Thyroid gland (tissue), 4 donors: ENCODE measurements at regions not wholly inside any gene's neighbourhood (a gene's known extent, or its start where the extent isn't known, plus 50 kb on each side); places are given as distances from the start of the nearest gene placed in this dataset.

Experiments used
- DNase-seq, 2 donors: peaks; one replicate each; pipeline ENCODE4 v3.0.0-alpha.2; 2019
- H3K27ac ChIP-seq, 3 donors: fragments of 200-600 bp; sonication (generic); 1 replicate in 2 of 3; 2 replicates in 1 of 3; pipeline ENCODE4 v1.5.1; 2016 to 2019; ENCODE audit warnings: mild to moderate bottlenecking in 1 of 3, moderate library complexity in 1 of 3
- H3K27me3 ChIP-seq: fragments of 200-600 bp; sonication (generic); one replicate; pipeline ENCODE4 v1.5.1; 2019
- H3K36me3 ChIP-seq, 2 donors: fragments of 200-600 bp; sonication (generic); one replicate each; pipeline ENCODE4 v1.5.1; 2016 to 2019
- H3K4me1 ChIP-seq, 2 donors: fragments of 200-600 bp; sonication (generic); one replicate each; pipeline ENCODE4 v1.5.1; 2017 to 2019
- H3K4me3 ChIP-seq, 3 donors: fragments of 200-600 bp; sonication (generic); replicated peaks in 1 of 3; 1 replicate in 2 of 3; 2 replicates in 1 of 3; pipeline ENCODE4 v1.5.1; 2016; ENCODE audit warnings: mild to moderate bottlenecking in 1 of 3
- H3K9me3 ChIP-seq: fragments of 200-600 bp; sonication (generic); one replicate; pipeline ENCODE4 v1.5.1; 2017
- POLR2A ChIP-seq, 2 donors: fragments of 450-650 bp; IDR thresholded peaks; one replicate each; pipeline ENCODE4 v1.6.1; 2017; ENCODE audit warnings: antibody characterized with exemption in 2 of 2, mild to moderate bottlenecking in 2 of 2, moderate library complexity in 1 of 2
- WGBS, 2 donors: methylation state at CpG; one replicate each; pipeline ENCODE4 v1.1.5; 2017; 5-methylcytosine and 5-hydroxymethylcytosine counted together
- intact Hi-C: fragments of 100-400 bp; cut with DNase I; formaldehyde crosslinking; loops from one replicate; pipeline ENCODE4 v1.15.1; 2023
- TF ChIP-seq, protein P1 (sequence below), 6 experiments: fragments of 200-600 bp in 3 of 6; fragments of 450-650 bp in 3 of 6; sonication (generic) in 3 of 6; IDR thresholded peaks; one replicate each; pipeline ENCODE4 v1.5.1; 2016 to 2019; ENCODE audit warnings: antibody characterized with exemption in 6 of 6, mild to moderate bottlenecking in 2 of 6, inconsistent platforms in 1 of 6, moderate library complexity in 1 of 6

DNA sequence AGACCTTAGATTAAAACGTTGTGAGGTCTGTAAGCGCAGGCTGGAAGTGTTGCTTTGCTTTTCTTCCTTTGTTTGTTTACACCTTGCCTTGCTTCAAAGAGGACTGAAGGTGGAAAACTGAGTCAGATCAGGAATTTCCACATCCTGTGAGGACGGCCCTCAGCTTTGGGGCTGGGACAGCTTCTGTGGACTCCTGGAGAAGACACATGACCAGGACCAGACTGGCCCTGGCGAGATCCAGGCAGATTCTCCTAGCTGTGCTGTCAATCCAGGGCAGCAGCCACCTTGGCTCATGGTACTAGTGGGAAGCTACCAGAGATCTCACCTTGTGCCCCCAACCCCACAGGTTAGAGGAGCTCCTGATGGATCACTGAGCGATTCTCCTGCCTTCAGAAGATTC, 1461.9 kb downstream of the TBC1D22A start:
- DNase-seq: no peak
- Histone ChIP-seq H3K4me1 (no peaks in the 10 kb centered on the region), H3K27ac (no peak overlapping the region), H3K36me3 (no peaks in the 10 kb centered on the region), H3K27me3 (no peaks in the 10 kb centered on the region), H3K9me3 (no peaks in the 10 kb centered on the region), H3K4me3 (no peak overlapping the region)
- 60 to 61% methylated on average over 4 to 5 of the region's 5 CpGs for WGBS, 2 donors
- TF ChIP-seq POLR2A (IDR thresholded peaks at IDR 0.05): no peak
- TF ChIP-seq, protein P1, sequence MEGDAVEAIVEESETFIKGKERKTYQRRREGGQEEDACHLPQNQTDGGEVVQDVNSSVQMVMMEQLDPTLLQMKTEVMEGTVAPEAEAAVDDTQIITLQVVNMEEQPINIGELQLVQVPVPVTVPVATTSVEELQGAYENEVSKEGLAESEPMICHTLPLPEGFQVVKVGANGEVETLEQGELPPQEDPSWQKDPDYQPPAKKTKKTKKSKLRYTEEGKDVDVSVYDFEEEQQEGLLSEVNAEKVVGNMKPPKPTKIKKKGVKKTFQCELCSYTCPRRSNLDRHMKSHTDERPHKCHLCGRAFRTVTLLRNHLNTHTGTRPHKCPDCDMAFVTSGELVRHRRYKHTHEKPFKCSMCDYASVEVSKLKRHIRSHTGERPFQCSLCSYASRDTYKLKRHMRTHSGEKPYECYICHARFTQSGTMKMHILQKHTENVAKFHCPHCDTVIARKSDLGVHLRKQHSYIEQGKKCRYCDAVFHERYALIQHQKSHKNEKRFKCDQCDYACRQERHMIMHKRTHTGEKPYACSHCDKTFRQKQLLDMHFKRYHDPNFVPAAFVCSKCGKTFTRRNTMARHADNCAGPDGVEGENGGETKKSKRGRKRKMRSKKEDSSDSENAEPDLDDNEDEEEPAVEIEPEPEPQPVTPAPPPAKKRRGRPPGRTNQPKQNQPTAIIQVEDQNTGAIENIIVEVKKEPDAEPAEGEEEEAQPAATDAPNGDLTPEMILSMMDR (IDR thresholded peaks at IDR 0.05): no peak
- intact Hi-C loops: no loop called here

DNA sequence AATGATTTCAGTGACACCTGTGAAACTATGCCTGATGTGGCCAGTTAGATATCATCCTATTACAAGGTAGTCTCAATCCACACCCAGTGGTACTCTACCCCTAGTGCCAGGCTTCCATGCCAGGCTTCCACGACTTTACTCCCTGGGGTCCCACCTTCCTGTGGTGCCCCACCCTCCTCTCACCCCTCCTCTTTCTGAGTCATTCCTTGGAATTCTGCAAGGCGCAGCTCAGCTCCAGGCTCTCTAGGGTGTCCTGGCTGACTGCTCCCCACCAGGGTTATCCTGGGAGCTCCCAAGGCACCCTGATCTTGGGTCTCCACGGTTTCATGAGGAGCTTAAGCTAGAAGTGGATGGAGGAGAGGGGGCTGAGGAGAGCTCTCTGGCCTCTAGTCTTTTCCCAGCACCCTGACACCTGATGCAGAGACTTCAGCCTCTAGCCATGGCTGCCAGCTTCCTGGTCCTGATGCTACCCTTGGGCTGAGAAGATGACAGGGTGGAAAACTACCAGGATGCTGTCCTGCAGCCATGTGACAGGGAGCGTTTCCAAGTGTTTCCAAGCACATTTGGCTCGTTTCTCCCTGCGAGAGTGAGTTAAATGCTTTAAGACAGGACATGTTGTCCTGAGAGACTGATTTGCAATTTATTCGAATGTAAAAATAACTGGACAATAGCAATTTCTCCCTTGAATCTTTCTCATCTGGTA, 1461.2 kb downstream of the TBC1D22A start:
- DNase-seq: no peak
- Histone ChIP-seq H3K9me3 (no peaks in the 10 kb centered on the region), H3K27me3 (no peaks in the 10 kb centered on the region), H3K36me3 (no peaks in the 10 kb centered on the region), H3K27ac (no peak overlapping the region), H3K4me3 (no peak overlapping the region), H3K4me1 (no peaks in the 10 kb centered on the region)
- 62 to 63% methylated on average over 7 of the region's 7 CpGs for WGBS, 2 donors
- TF ChIP-seq, protein P1 (IDR thresholded peaks at IDR 0.05): no peak
- no peak for TF ChIP-seq POLR2A (IDR thresholded peaks at IDR 0.05)
- intact Hi-C loops: no loop called here

DNA sequence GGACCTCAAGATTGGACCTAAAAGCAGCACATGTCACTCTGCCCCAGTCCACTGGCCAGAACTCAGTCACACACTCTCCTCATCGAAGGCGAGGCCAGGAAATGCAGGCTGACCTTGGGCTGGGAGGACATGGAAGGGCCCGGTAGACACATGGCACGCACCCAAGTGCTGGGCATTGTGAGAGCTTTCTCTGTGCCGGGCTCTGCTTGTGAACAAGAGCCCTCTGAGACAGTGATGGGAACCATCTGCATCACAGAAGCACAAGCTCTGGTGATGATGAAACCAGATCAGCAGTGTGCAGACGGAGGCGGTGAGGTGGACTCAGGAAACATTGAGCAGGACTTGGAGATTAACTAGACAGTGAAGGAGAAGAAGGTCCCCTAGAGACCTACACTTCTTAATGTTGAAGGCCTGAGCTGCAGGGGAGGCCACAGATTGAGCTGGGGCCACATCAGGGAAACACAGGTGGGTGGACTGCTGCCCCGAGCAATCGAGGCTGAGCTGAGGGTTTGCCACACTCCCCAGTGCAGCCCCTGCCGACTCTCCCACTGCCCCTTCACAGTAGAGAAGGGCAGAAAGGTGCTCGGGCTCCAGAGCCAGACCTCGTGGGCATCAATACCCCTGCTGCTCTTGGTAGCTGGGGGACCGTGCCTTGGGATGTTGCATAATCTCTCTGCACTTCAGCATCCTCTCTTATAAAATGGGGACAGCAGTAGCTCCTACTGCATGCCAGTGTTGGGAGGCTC, 1460.5 kb downstream of the TBC1D22A start:
- no peaks in the 10 kb centered on the region for H3K36me3 ChIP-seq
- WGBS, 2 donors: 86 to 89% methylated on average over 12 to 13 of the region's 13 CpGs
- no peak for TF ChIP-seq POLR2A (IDR thresholded peaks at IDR 0.05)
- TF ChIP-seq, protein P1 (IDR thresholded peaks at IDR 0.05): no peak
- no peaks in the 10 kb centered on the region for H3K9me3 ChIP-seq
- H3K4me1 ChIP-seq: no peaks in the 10 kb centered on the region
- H3K27me3 ChIP-seq: no peaks in the 10 kb centered on the region
- intact Hi-C loops: no loop called here
- no peak for DNase-seq
- H3K4me3 ChIP-seq: no peak overlapping the region
- no peak overlapping the region for H3K27ac ChIP-seq

DNA sequence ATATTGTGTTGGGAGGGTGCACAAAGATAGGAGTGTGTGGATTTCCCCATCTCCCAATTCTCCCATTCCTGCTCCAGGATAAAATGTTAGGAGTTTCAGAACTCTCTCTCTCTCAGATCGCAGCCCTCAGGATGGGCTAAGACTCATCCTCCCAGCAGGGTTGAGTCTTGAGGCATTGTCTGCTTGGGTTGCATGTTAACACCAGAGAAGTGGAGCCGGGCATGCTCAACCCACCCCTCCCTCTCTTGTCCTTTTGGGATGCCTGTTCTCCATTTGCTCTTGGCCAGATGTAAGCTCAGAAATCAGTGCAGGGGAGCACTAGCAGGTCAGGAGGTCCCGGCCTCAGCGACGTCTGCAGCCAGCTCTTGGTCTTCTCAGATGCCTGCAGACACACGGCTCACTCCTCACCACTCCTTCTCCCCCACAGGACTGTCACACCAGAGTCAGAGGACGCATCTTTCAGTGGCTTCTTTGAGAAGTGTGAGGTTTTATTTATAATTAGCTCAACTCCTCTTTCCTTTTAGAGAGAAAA, 1456.5 kb downstream of the TBC1D22A start:
- H3K36me3 ChIP-seq: no peaks in the 10 kb centered on the region
- no peak overlapping the region for H3K27ac ChIP-seq
- DNase-seq: no peak
- H3K4me1 ChIP-seq: no peaks in the 10 kb centered on the region
- no peak overlapping the region for H3K4me3 ChIP-seq
- intact Hi-C loops: no loop called here
- no peaks in the 10 kb centered on the region for H3K9me3 ChIP-seq
- TF ChIP-seq, protein P1 (IDR thresholded peaks at IDR 0.05): no peak
- no peak for TF ChIP-seq POLR2A (IDR thresholded peaks at IDR 0.05)
- H3K27me3 ChIP-seq: no peaks in the 10 kb centered on the region
- 54 to 55% methylated on average over 7 of the region's 7 CpGs for WGBS, 2 donors

DNA sequence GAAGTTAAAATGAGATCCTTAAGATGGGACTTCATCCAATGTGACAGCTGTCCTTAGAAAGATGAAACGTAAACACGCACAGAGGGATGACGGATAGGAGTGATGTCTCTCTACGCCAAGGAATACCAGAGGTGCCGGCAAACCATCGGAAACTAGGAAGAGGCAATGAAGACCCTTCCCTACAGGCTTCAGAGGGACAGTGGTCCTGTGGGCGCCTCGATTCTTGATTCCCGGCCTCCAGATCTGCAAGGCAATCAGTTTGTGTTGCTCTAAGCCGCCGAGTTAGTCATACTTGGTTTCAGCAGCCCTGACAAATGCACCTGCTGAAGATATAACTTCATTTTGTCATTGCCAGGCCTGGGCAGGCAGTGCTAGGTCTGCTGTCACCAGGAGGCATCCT, 1455.1 kb downstream of the TBC1D22A start:
- no peak overlapping the region for H3K27ac ChIP-seq
- 91 to 94% methylated on average over 11 of the region's 11 CpGs for WGBS, 2 donors
- intact Hi-C loops: no loop called here
- no peaks in the 10 kb centered on the region for H3K36me3 ChIP-seq
- H3K4me1 ChIP-seq: no peaks in the 10 kb centered on the region
- no peaks in the 10 kb centered on the region for H3K27me3 ChIP-seq
- no peak overlapping the region for H3K4me3 ChIP-seq
- H3K9me3 ChIP-seq: no peaks in the 10 kb centered on the region
- no peak for DNase-seq
- TF ChIP-seq POLR2A (IDR thresholded peaks at IDR 0.05): no peak
- TF ChIP-seq, protein P1 (IDR thresholded peaks at IDR 0.05): no peak
